ENCODE measurements at regions not wholly inside any gene's neighbourhood (a gene's known extent, or its start where the extent isn't known, plus 50 kb on each side); places are given as distances from the start of the nearest gene placed in this dataset.

GRCh38 chr4:154908168-154908567, 127.1 kb downstream of the RBM46 start:
- TF ChIP-seq EZH2 (IDR thresholded peaks at IDR 0.05; ENCODE audit: insufficient read depth, poor library complexity, severe bottlenecking) (no peak), EZH2phosphoT487 (IDR thresholded peaks at IDR 0.05; ENCODE audit: insufficient read depth, low read depth) (no peak)
